ENCODE measurements at regions not wholly inside any gene's neighbourhood (a gene's known extent, or its start where the extent isn't known, plus 50 kb on each side); places are given as distances from the start of the nearest gene placed in this dataset.
A peak's percentile ranks its signal among the peaks of the same experiment; 100 is the strongest.

DNA sequence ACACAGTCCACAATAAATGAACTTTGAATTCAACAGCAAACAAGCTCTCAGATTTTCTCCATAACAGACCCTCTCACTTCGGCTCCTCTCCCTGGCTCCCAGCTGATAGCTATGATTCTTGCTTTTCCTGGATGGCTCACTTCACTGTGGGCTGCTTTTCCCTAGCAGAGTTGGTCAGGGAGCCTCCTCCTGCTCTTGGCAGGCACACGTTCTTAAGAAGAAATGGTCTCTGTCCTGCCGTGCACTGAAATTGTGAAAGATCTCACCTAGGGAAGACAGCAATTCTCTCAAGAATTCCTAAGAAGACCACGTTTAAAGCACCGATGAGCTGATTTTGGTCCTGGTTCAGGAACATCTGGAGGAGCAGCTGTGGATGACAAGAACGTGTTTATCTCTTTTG lies 148.5 kb upstream of the KCNK2 start:
- DNase-seq, result no peak

DNA sequence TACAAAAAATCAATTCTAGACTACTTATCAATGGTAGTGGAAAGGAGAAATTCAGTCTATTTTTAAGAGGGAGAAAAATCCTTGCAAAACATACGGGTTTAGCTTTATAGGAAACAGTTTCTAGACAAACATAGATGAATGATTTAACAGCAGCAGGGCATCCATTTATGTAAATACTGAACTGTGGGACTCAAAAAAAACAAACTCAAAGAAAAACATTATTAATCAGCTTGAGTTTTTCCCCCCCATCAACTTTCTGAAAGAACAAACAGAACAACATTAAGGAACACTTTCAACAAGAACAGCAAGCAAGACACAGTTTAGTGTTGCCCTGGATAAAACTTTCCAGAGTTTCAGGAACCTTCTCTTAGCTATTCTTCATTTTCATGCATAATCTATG lies 147.3 kb upstream of the KCNK2 start:
- no peak for DNase-seq

DNA sequence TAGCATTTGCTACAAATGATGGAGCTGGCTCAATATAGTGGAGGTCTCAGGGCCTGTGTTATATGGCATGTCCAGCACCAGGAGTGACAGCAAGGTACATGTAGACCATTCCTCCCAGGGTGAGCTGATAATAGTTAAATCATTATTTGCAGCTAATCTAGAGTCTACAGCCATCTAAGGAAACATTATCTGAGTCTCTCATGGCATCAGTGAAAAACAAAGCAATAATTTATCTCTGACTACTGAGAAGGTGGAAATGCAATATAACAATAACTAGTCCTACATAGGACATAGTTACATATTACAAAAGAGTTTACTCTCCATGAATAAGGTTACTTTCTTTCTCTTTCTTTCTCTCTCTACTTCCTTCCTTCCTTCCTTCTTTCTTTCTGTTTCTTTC lies 143.4 kb upstream of the KCNK2 start:
- DNase-seq, result no peak

DNA sequence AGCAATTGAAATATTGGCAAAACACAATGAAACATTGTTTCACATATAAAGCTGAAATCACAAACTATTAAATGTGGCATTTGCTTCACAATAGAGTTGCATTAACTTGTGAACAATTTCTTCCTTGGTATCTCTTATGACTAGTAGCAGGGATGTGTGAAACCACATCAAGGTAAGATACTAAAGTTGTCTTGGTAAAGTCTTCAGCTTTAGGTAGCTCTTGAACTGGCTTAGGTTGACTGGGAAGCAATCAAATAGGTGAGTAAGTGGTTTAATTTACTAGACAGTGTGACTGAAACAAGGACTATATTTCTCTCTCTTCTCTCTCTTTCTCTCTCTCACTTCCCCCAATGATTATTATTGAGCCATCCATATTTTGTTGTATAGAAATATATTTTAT lies 141.5 kb upstream of the KCNK2 start:
- DNase-seq, result peak in 1 of 5 experiments; percentile 4

DNA sequence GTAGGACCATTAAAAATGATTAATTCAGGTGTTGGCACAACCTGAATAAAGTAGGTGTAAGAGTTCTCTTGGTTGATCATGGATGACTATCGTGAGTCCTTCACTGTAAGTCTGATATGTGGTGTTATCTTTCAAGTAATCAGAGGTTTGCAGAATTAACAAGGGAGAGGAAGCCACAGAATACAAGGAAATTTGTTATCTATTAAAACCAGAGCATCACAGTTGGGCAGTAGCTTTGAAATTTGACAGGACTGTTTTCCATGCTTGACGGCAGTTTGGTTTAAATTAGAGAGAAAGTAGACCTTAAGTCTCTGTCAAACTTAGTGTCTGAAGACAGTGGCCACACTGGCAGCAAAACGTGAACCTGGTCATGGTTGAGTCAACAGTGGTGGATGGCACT lies 139.5 kb upstream of the KCNK2 start:
- no peak for DNase-seq

DNA sequence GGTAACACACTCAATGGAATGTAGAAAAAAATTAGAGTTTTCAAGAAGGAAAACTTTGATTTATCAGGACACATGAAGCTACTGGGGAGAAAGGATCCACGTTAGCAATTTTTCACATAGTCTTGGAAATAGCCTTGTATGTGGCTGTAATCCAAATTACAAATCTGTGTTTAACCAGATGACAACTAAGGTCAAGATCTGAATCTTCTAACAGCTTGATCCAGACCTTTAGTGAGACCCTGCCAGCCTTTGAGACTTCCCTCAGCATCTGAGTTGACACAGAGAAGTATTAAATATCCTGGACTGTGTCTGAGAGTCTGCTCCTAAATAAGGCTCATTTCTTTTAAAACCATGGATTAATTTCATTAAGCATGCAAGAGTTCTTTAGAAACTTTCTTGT lies 135.9 kb upstream of the KCNK2 start:
- DNase-seq, result no peak

DNA sequence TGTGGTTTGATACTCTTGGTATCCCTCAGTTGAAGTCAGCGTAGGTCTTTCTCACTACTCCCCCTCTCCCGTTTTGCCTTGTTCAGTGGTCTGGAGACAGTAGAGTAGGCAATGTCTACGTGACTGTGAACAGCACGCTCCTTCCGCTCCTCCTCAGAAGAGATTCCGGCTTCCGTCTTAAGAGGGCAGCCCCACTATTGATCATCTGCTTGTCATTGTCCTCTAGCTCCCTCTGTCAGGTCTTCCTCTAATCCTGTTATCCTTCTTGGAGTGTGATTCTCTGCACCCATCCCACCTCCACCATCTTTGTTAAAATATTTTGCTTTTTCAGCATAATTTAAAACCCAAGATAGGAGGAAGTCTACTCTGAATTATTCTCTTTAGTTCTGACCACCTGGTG lies 129.9 kb upstream of the KCNK2 start:
- no peak for DNase-seq

DNA sequence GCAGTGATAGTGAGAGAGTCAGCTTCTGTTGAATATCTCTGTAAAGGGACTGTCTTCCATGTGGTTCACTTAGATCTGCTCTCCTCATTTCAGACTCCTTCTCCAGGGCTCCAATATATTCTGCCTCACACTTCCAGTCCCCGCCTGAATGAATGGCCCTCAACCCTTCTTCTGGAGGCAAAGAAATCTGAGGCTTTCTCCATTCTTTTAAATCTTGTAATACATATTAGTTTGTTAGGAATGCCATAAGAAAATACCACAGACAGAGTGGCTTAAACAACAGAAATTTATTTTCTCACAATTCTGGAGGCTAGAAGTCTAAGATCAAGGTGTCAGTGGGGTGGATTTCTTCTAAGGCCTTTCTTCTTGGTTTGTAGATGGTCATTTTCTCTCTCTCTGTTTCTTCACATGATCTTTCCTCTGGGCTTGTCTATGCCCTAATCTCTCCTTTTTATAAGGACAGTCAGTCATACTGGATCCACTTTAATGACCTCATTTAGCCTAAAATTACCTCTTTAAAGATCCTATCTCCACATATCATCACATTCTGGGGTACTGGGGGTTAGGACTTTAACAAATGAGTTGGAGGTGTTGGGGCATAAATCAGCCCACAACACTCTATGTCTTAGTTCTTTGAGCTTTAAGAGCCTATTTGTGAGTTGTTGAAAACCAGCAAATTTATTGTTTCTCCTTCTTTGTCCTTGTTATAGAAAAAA lies 128.5 kb upstream of the KCNK2 start:
- no peak for DNase-seq

DNA sequence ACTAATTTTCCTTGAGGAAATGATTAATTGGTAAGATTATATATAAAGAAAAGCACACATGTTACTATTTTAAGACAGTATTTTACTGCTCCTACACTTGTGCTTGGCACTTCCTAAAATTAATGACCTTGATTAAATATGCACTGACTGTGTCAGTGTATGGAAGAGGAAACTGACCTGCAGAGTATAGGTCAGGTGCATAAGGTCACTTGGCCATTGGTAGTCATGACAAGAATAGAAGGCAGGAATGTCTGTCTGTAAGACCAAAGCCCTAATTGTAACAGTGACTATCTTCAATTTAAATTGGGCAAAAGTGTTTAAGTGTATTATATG lies 128.0 kb upstream of the KCNK2 start:
- no peak for DNase-seq

DNA sequence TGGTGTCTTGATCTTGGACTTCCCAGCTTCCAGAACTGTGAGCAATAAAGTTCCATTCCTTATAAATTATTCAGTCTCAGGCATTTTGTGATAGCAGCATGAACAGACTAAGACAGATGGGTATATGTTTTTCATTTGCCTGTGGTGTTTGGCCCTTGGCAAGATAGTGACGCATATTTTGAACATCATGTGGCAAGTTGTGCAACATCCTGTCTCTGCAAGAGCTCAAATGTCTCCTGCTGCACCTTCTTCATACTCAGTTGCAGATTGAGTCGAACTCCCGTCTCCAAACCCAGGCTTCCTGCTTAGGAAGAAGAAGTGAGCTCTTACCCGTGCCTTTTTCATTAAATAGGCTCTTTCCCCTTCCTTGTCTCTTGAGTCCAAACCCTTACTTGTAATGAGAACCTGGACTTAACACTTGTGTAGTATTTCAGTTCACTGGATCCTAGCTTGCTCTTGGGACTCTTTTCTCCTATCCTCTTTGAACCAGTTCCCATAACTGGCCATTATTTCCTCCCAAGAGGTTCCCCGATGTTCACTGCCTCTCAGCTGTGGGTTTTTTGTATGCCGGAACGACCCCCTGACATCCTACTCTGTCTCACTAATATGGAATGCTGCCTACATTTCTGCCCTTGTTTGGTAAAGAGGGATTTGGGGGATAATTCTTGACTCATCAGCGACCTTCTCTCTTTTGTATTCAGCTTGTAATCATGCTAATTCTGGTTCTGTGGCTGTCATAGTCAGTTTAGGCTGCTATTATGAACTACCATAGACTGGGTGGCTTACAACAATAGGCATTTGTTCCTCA lies 125.0 kb upstream of the KCNK2 start:
- DNase-seq, result peak in 1 of 5 experiments; percentile 72

DNA sequence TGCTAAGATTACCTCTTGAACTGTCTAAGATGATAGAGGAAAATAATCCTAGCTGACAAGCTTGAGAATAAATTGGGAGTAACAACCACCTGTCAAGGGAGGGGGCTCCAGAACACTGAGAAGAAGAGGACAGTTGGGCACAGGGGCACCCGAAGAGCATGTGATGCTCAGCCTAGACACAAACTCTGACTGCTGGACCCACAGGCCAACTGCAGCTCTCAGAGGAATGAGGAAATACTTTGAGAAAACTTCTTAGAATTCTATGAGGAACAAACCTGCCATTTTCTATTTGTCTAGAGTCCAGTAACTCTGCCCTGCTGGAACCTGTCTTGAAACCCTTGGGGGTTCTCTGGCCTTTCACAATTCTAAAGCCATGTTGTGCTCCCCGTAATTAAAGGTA lies 124.1 kb upstream of the KCNK2 start:
- no peak for DNase-seq

DNA sequence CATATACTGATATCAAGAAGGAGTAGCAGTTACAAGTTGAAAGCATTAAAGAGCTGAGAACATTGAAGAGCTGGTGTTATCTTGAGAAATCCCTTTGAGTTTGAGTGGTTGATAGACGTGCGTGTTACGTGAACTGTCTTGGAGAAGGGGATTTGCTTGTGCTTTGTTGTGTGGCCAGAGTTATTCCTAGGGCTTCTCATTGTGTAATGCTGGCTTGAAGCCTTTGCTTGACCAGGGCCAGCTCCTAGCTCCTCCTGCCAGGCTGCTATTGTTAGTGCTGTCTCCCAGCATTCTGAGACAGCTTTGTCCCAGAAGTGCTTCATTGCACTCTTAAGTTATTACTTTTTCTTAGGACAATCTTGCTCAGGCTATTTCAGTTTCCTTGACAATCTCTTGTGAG lies 116.2 kb upstream of the KCNK2 start:
- DNase-seq, result no peak

DNA sequence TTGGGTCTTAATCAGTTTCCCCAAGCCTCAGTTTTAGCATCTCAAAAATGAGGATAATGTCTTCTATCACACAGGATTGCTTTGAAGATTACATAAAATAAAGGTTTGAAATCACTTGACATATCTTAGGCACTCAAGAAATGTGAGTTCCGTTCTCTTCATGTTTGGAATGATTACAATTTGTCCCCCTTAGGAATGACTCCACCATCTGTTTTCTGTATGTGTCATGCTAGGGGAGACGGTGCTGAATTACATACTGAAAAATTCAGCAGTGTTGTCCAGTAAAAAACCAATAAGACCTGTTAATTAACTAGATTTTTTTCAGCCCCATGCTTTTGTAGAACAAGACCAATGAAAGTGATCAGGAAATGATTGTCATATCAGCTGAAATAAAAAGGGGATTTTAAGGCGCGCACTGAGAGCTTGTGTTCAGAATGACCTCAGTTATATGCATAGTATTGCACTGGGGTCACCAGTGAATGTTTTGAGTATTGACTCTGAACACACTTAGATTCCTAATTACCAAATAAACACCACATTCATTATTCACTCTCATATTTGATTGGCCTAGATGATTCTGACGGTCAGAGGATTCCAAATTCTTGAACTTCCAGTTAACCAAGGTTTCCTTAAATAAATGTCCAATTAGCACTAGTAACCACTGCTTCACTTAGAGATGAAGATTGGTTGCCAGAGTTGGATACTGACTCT lies 114.5 kb upstream of the KCNK2 start:
- no peak for DNase-seq

DNA sequence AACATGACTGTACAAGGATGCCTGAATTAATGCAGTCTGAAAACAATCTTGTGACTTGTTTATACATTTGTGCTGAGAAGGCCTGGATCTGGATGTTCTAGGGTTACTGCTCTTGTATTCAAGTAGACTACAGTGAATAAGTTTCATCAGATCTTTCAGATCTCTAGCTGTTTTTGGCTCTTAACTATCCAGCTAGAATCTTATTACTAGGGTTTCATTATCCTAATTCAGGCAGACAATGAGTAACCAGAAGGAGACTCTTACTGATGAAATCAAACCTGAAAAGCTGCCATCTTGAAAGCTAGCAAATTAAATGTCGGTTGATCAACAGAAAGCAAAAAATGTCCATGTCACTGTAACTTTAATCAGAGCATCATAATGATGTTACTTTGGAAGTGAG lies 112.5 kb upstream of the KCNK2 start:
- DNase-seq, result no peak

DNA sequence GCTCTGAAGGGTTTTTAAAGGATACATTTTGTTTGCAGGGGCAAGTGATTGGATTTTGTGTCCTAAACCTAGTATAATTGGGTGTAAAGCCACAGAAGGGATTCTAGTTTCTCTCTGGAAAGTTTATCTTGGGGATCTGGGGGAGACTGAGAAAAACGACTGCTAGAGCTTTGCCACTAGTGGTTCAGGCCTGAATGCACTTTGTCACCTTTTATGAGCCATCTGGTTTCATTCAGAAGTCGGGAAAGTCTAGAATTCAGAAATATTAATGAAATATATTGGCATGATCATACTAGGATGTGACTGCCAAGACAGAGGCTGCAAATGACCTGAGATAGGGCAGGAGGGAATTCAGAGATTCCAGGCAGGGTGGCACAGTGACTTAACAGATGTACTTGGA lies 111.5 kb upstream of the KCNK2 start:
- no peak for DNase-seq

DNA sequence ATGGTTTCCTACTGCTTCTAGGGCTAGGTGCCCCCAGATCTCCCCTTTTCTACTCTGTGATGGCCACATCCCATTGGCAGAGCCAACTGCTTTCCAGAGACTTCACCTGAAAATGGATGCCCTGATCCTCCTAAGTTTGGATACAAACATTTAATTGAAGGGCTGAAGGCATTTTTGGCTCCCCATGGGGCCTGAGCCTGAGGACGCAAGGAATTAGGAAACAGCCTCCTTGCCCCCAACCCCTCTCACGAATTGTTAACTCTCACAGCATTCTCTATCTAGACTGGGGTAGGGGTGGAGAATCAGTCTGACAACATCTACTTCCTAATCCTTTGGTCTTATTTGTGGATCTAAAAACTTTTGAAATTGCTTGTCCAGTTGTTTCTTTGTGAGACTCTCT lies 108.5 kb upstream of the KCNK2 start:
- DNase-seq, result no peak

DNA sequence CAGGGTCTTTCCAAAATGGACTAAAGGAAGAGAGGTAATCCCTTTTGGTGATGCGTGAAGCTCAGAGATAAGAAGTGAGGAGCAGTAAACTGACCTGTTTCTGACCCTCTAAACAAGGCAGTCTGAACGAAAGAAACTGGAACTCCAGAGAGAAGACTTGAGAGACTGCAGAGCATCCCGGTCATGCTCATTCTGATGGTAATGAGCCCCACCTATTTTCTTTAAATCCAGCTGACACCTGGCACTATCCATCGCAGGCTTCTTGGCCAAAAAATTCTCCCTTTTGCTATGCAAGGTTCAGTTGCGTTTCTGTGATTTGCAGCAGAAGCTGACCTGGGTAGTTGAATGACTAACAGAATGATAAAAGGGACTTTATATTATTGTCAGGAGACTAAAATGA lies 105.9 kb upstream of the KCNK2 start:
- no peak for DNase-seq

DNA sequence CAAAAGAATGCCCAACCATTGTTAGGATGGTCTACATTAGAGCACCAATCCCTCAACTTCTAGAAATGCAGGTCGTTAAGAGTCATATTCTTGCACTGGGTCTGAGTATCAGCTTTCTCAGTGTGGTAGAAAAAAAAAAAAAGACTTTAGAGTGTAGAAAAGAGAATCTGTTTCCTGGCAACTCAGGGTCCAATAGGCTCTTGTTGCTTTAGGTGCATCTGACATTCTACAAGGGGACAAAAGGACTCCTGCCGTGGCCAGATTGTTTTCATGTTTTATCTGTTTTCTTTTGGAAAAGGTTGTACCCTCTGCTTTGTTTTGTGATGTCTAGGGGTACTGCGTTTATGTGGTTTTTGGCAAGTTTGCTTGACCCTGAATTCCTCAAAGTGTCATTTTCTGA lies 105.4 kb upstream of the KCNK2 start:
- no peak for DNase-seq

DNA sequence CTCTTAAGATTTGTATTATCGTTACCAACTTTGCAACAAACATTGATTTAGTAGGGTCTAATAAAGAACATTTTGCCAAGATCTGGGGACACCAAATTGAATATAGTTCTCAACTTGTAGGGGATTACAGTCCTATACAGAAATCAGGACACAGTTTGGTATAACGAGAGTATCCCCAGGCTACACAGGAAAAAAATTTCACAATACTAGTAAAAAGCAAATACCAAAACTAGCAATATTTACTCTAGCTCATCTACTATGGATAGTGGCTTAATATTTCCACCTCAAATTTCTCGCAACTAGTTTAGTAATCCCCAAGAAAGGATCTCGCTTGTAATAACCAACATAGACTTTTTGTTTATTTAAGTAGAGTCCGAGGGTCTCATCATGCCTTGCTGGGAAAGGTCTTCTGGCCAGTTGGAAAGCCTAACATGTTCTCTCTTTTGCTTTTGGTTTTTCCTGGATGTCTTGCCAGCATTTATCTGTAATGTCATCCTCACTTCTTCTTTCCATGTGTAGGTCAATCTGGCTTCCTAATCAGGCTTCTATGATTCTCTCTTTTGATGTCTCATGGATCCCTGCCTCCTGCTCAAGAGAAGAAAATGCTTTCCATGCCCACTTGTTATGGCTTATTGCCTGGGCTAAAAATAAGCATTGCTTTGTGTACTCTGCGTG lies 104.7 kb upstream of the KCNK2 start:
- DNase-seq, result no peak

DNA sequence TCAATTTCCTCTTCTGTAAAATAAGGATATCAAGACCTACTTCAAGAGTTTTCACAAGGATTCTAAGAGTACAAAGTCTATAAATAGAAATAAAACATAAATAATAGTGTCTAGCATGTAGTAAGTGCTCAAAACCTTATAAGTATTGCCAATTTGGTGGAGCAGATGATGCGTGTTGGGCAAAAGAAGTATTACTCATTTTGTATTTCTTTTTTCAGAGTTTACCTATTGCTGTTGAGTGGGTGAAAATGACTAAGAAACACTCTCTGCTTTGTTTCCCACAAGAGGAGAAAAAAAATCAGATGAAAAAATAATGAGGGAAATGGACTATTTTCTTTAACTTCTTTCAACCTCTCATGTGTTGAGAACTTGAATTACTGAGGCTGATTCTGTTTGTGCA lies 103.3 kb upstream of the KCNK2 start:
- DNase-seq, result no peak

DNA sequence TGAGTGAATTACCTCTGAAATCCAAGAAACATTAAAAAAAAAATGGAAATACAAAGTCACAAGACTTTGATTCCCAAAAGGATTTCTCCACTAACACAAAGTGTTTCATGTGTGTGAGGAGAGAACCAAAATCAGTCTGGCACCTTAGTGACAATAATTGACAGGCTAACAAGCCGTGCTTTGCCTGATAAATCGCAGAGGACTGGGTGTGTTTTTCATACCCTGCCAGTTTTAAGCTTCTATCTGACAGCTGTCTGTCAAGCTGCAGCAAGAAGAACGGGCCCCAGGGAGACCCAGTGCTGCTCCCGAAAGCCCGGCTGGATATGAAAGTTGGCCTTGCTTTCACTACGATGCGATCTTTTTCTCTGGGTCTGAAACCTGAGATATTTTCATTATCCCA lies 101.6 kb upstream of the KCNK2 start:
- DNase-seq, result no peak

DNA sequence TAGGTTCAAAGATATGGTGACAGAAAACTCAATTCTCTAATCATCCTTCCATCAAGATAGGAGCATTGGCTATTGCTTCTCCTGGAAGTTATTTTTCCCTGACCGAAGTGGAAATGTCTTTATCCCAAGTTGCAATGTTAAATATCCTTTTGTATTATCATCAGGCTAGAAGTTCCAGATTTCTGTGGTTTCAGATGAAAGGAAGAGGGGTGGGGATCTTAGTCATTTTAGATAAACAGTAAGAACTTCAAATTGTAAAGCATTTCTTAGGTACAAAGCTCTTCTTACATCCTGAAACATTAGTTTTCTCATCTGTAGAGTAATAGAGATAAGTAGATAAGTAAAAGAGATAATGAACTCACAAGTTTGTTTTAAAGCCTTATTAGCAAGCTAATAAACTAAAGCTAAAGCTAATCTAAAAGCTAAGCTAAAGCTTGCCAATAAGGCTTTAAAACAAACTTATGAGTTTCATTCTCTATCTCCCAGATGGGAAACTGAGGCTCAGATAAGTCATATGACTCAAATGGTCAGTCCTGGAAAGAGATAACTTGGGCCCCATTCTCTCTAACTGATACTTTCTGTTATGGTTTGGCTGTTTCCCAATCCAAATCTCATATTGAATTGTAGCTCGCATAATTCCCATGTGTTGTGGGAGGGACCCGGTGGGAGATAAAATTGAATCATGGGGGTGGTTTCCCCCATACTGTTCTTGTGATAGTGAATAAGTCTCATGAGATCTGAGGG lies 99.2 kb upstream of the KCNK2 start:
- DNase-seq, result no peak

DNA sequence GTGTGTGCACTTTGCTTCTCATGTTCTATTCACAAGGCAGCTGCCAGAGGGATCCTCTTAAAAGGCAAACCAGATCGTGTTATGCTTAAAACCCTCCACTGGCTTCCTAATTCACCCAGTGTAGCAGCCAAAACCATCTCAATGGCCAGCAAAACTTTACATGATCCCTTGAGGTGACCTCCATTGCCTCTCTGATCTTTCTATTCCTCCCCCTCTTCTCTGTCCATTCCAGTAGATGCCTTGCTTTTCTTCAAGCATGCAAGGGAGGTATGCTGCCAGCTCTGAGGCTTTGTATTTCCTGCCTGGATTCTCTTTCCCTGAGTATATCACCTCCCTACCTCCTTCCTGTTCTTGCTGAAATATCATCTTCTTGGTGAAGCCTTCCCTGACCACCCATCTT lies 93.2 kb upstream of the KCNK2 start:
- DNase-seq, result no peak
